ENCODE measurements at regions not wholly inside any gene's neighbourhood (a gene's known extent, or its start where the extent isn't known, plus 50 kb on each side); places are given as distances from the start of the nearest gene placed in this dataset.
"Not testable (repeated sequence)": the region's sequence is repeated elsewhere in the genome, so short reads cannot be mapped to it uniquely, and the experiment has no call there.

DNA sequence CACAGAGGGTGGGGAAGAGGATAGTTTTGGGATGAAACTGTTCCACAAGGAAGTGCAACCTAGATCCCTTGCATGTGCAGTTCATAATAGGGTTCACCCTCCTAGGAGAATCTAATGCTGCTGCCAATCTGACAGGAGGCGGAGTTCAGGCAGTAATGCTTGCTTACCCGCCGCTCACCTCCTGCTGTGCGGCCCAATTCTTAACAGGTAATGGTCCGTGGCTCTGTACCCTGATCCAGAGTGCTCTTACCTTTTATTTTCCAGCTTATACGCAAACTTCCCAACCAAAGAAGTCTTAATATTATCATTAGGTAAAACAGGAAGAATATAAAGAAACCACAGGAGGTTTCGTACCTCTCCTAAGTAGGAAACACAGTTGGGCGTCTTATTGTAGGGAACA is 82.7 kb upstream of the CD302 start:
- no peak for DNase-seq (ENCODE audit: low read depth in 2 of 2)

DNA sequence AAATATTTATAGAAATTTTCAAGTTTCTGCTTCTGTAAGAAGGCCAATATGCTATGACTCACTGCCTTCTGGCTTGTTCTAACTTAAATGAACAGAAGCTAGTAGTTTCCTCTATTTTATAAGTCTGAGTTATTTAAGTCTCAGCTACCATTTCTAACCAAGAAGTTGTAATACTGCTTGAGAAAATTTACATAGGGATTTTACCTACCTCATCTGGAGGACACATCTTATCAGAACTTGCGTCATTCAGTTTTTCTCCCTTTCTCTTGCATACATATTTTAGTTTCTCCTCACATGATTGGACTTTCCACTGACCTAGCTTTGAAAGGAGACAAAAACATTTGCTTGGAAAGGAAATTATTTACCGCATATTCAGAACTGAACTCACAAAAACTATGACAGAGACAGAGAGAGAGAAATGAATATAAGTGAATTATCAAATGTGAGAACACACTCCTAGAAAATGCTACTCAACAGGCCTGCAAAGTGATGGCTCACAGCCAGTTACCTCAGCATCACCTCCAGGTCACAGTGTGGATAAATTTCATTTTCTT is 81.1 kb upstream of the CD302 start:
- DNase-seq (ENCODE audit: low read depth in 2 of 2) = peak; percentile 15 to 28

DNA sequence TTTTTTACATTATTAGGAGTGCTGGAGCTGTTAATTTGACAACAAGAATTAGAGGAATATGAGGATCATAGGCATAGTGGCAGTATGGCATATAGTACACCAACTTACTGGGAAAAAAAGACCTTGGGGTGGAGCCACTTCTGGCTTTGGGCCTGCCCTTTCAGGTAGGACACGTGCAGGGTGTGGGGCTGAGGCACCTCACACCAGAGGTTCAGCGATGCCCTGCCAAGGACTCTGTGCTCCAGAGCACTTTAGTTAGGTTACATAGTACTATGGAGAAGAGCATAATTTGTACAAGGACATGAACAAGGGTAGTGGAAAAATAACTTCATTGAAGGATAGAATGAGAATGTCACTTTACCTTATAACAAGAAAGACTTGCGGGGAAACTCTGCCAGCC is 77.1 kb upstream of the CD302 start:
- no peak for DNase-seq (ENCODE audit: low read depth in 2 of 2)

DNA sequence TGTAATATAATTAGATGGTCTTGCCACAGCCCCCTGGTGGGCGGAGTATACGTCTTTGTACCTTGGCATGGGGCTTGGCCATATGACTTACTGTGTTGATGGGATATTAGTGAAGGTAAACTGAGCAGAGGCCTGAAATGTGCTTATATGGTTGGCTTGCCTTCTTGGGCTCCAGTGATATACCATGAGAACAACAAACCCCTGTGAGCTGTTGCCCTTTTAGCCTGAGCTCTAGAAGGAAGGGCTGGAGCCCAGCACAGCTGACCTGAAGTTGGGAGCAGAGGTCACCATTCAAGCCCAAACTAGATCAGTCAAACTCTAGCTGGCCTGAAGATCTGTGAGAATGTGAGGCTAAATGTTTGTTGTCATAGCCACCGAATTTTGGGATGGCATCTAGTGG is 75.2 kb upstream of the CD302 start:
- no peak for DNase-seq (ENCODE audit: low read depth in 2 of 2)

DNA sequence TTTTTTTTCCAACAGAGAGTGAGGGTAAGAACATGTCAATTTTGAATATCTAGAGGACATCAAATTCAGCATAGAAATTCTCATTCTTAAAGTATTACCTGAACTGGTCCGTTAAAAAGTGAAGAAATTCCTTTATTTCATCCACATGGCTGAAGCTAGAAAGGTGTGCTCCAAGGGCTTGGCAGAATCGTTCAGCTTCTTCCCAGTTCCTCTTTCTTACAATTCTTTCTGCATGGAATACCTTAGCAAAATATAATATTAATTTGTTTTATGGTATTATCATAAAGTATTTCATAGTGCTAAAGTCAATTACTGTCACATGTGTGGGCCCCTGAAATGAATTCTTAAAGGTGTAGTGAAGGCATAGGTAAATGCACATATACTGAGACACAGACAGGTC is 74.3 kb upstream of the CD302 start:
- DNase-seq (ENCODE audit: low read depth in 2 of 2) = no peak

DNA sequence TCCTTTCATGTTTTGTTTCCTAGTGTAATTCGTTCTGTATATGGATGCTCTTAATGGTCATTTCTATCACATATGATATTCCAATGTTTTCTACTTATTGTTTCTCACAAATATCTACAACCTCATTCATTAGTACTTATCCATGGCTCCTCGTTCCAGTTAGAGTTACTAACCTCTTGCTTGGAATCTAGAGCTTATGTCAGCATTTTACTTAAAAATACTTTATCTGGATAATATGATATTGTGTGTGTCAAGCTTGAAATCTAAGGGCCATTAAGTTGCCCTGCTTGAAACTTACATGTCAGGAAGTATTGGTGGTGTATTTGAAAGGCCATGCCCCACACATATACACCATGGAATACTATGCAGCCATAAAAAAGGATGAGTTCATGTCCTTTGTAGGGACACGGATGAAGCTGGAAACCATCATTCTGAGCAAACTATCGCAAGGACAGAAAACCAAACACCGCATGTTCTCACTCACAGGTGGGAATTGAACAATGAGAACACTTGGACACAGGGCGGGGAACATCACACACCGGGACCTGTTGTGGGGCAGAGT is 70.7 kb upstream of the CD302 start:
- not testable (repeated sequence) for DNase-seq (ENCODE audit: low read depth in 2 of 2)

DNA sequence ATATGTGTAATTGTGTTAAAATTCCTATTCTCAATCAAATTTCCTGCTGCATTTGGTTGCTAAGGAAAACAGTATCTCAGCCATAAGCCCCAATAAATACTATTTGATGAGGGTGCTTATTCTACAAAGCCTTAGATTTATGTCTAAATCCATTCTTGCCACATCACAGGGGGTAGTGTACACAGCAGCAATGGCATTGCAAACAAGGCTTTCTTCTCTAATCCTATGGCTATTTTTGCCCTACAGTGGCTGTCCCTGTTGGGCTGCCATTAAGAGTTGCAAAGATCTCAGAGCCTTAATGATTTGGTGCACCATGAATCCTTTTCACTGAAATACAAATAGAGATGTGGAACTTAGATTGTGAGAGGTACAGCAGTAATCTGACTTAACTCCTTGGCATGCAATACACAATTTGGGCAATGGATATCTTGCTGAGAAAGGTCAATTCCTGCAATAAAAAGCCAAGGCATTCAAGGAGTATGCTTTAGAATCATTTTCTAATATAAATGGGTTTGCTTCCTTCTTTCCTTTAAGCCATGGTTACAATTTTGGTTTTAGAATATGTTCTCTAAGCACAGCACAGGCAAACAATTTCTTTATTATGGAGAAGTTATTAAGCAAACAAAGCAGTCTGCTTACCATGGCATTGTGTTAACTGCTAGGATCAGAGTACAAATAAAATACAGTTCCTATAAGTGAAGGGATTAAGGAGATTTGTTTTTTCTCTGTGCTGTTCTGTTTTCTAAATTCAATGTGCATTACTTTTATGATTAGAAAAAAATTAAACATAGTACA is 69.8 kb upstream of the CD302 start:
- no peak for DNase-seq (ENCODE audit: low read depth in 2 of 2)

DNA sequence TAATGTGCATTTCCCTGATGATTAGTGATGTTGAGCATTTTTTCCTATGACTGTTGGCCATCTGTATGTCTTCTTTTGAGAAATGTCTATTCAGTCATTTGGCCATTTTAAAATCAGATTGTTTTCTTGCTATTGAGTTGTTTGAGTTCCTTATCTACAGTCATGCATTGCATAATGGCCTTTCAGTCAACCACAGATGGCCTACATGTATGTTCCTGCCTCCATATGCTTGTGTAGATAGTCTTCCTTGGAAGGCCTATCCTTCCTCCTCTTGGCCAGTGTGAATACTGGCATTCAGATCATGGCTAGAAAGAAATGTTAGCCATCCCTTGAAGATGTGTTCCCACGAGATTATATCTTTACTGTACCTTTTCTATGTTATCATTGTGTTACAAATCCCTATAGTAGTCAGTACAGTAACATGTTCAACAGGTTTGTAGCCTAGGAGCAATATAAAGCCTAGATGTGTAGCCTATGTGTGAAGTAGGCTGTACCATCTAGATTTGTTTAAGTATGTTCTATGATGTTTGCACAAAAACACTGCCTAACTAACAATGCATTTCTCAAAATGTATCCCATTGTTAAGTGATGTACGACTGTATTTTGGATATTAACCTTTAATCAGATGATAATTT is 65.6 kb upstream of the CD302 start:
- DNase-seq (ENCODE audit: low read depth in 2 of 2) = no peak

DNA sequence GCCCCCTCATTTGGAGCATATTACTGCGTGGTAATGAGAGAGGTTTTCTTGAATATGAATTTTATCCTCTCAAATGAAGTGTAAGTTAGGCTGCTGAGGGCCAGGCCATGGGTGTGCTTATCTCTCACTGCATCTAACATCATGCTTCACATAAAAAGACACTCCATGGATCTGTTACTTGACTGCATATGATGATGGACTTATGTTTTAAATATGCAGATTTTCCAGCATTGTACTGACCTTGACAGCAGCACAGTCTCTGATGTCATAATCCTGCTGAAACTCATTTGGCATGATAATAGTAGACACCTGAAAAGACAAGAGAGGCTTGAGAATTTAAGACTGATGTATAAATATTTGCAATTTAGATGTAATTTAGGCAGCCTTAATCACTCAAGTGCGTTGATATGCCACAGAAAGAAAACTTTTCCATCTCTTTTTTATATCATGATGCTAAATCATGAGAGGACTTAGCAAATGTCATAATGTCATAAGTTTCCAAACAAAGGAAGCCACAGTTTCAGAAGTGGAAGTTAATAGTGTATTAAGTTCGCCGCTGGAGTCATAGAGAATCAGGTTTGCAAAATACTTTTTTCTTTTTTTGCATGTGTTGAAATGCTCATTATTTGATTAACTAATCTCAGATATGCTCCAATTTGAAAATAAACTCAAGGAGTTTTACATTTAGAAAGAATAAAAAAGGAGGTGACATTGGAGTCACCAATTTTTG is 62.7 kb upstream of the CD302 start:
- no peak for DNase-seq (ENCODE audit: low read depth in 2 of 2)

DNA sequence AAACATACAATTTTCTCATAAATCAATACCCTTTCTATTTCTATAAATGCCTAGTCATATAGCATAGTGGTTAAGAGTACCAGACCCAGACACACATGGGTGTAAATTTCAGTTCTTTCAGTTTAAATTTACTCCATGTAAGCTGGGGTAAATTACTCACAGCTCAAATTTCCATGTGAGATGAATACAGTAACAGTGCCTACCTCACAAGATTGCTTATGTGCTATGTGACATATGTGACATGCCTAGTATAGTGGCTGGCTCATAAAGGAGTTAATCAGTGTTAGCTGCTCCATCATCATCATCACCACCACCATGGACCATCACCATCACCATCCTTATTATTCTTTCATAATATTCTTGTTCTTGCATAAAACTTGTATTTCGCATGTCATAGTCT is 61.6 kb upstream of the CD302 start:
- no peak for DNase-seq (ENCODE audit: low read depth in 2 of 2)

DNA sequence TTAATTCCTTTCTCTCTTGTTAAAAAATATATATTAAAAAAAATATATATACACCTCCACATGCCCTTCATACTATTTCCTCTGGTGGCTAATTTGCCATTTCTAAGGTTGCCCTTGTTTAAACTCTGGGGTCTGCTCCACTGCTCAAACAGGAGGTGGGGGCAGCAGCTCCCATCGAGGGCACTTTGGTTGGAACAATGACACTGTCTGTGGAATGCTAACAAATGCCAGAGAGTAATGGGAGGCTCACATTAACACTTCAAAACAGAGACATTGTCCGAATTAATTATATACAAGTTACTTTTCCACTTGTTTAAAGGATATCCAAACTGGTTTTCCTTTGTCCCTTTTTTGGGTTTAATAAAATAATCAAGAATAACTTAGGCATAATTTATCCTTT is 58.8 kb upstream of the CD302 start:
- no peak for DNase-seq (ENCODE audit: low read depth in 2 of 2)

DNA sequence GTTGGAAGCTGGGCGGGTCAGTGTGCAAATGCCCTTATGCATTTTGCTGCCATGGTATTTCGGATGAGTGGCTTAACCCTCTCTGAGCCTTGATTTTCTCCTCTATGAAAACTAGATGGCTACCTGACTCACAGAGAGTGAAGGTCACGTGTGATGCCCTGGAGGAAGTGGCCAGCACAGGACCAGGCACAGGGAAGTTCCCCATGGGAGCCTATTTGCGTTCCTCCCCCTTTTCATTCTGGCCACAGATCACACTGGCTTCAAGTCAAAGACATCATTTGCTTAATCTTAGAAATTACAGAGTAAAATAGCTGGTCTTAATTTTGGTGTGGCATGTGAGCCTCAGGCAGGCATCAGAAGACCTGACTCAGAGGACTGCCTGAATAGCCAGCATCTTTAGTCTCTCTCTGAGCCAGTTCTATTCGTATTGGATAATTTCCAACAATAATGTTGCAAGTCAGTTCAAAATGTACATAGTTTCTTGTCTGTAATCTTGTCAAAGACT is 57.6 kb upstream of the CD302 start:
- DNase-seq (ENCODE audit: low read depth in 2 of 2) = no peak

DNA sequence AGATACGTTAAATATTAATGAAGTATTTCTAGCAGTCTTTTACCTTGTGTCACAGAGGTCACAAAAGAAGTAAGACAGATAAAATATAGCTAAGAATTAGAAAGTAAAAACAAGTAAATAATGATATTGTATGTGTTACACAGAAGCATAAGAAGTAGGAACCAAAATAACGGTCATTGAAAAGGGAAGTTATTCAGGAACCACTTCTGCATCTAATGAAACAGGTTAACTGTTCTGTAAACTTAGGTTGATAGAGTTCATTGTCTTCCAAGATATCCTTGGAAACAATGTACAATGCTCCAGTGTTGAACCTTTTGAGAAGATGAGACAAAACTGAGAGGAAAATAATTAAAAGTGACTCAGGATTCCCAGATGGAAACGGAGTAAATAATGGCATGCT is 57.1 kb upstream of the CD302 start:
- no peak for DNase-seq (ENCODE audit: low read depth in 2 of 2)

DNA sequence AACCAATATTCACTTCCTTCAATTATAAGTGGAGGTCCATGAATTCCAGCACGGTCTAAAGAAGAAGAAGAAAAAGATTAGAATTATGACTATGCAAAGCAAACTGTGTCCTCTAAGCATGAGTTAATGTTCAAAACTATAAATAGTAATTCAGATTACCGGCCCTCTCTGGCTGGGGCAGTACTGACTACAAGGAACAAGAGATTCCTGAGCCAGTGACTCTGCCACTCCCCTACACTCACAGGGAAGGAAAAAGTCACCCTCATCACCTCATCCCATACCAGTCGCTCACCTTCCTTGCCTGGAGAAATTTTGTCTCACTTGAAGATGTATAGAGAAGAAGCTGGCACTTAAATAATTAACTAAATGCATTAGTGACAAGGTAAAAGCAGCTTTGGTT is 56.5 kb upstream of the CD302 start:
- no peak for DNase-seq (ENCODE audit: low read depth in 2 of 2)

DNA sequence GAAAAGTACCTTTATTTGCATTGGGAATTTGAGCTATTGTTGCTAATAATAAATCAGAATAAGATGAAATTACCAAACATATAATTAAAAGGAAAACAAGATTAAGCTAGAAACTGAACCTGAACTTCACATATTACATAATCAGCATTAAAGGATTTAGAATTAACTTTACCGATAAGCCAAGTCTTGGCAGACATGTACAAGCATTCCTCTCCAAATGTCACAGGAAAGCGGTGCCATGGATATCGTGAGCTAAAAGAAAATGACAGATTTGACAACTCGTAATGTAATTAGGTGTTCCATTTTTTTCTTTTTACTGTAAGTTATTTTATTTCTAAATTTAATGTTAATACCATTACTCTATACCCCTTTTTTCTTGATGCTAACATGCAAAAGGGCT is 55.1 kb upstream of the CD302 start:
- no peak for DNase-seq (ENCODE audit: low read depth in 2 of 2)

DNA sequence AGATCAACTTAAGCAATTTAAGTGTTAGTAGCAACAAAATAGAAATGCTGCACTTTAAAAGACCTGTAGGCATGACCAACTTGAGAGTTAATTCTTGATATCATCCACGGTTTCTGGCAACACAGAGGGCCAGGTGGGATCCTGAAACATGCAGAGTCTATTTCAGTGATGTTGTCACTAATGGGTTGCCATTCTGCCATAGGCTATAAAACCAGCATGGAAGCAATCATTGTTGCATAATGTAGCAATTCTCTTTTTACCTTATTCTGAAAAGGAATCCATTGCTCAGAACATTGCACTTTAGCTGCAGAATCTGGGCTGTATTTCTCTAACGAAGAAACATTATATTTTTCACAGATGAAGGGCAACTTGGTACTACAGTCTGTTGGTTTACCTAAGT is 53.9 kb upstream of the CD302 start:
- no peak for DNase-seq (ENCODE audit: low read depth in 2 of 2)

DNA sequence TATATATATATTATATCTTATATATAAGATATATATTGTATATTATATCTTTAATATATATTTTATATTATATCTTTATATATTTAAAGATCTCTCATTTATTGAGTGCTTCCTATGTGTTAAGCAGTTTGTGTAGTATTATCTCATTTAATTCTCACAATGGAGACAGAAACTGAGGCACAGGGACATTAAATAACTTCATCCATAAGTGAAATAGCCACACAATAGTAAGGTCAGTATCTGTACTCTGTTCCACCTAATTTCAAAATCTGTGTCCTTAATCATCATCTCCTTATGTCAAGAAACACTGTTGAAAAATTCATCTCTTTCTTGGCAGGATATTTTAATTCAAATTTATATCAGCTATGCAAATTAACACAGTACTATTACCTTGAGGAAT is 52.8 kb upstream of the CD302 start:
- DNase-seq (ENCODE audit: low read depth in 2 of 2) = no peak

DNA sequence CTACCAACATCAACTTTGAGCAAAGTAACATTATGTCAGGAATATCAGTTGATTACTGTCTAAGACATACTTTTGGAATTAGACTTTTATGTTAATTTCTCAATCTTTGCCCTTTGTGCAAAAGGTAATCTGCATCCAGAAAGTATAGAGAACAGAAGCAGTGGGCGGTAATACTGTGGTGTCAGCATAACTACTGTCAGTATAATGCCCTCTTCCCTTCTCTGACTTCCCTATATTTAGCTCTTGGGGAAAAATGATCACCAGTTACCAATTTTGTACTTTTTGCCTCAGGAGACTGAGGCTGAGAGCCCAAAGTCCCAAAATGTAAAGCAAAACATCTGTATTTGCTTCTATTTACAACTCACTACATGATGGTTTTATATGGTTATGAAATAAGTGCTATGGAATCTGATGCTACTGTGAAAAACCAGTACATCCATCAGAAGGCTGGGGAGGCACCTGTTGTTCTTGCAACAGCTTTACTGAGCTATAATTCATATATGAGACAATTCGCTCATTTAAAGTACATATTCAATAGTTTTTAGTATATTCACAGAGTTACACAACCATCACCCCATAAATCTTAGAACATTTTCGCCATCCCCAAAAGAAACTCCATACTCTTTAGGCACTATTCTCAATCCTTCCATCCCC is 51.3 kb upstream of the CD302 start:
- no peak for DNase-seq (ENCODE audit: low read depth in 2 of 2)
